GM12865 (cell line): ENCODE measurements at regions not wholly inside any gene's neighbourhood (a gene's known extent, or its start where the extent isn't known, plus 50 kb on each side); places are given as distances from the start of the nearest gene placed in this dataset.

Experiments
- DNase-seq: peaks from one replicate; pipeline ENCODE4 v3.0.0; 2010; ENCODE audit warnings: low read depth
- H3K4me3 ChIP-seq: 2 replicates; pipeline ENCODE4 v1.5.1; 2011; ENCODE audit warnings: mild to moderate bottlenecking, low read depth, low read length, control low read depth
- CTCF ChIP-seq: IDR thresholded peaks from 2 replicates; pipeline ENCODE4 v1.5.1; 2011; ENCODE audit warnings: low read length, control low read depth, low read depth, inconsistent platforms; ENCODE audit not compliant: insufficient read depth; ENCODE audit errors: missing control alignments

DNA sequence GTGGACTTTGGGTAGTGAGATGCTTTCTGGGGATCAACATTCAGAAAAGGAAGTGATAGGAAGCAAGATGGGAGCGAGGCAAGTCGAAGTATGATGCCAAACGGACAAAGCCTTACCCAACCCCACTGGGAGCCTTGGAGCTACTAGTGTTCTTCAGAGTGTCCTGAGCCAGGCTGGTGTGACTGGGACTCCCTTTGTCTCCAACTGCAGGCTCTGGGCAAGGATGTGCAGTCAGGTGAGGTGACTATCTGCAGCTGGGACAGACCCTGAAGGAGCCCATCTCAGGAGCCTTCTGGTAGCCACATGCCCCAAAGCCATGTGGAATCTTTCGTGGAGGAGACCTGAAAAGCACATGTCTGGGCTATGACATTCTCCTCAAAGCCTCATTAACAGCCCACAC is 360.6 kb downstream of the MTRR start:
- no peak for TF ChIP-seq CTCF
- DNase-seq = no peak
- H3K4me3 ChIP-seq = no peak overlapping the region

GRCh38 chr5:8230868-8231267 is 361.9 kb downstream of the MTRR start:
- TF ChIP-seq CTCF = no peak
- DNase-seq = no peak
- H3K4me3 ChIP-seq = no peak overlapping the region

DNA sequence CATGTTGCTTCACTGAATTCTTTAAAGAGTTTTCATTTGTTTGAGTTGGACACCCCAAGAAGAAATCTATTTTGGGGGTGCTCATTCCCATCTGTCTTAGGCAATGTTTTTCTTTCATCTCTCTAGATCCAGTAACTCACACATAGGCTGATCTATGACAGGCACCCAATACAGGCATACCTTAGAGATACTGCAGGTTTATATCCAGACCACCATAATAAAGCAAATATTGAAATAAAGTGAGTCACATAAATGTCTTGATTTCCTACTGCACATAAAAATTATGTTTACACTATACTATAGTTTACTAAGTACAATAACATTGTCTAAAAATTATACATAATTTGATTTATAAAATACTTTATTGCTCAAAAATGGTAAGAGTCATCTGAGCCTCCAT is 364.5 kb downstream of the MTRR start:
- no peak for TF ChIP-seq CTCF
- no peak overlapping the region for H3K4me3 ChIP-seq
- no peak for DNase-seq

GRCh38 chr5:8234179-8234770 is 365.3 kb downstream of the MTRR start:
- no peak overlapping the region for H3K4me3 ChIP-seq
- no peak for TF ChIP-seq CTCF
- DNase-seq = no peak

DNA sequence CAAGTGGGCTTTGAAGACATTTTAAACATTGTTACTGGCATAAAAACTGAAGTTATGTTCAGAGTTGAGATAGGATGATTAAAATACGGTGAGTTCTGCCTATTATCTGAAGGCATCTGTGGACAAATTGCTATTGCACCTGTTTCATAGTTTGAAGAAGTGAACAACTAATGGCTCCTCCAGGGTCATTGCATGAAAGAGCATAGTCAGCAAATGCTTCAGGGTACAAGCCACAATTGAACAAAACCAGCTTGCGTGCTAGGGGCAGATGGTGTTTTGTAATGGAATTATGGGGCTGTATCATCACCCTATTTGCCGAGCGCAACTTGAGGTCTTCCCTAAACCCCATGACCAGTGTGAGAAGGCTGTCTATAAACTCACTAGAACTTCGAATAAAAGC is 369.1 kb downstream of the MTRR start:
- H3K4me3 ChIP-seq = no peak overlapping the region
- DNase-seq = no peak
- no peak for TF ChIP-seq CTCF

DNA sequence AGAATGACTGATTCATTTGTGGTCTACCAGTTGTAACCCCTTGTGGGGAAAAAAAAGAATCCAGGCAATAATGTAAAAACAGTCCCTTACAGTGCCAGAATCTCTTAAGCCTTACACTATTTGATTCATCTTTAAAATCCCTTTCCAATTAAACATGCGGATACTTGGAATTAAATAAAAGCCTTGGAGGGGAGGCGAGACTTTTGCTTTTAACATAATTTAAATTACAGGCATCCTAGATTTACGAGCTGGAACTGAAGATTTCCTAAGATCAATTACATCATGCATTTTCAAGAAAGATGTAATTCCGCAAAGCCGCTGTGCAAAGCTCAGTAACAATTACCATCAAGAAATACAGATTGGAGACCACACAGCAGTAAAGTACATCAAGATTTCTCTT is 370.2 kb downstream of the MTRR start:
- no peak overlapping the region for H3K4me3 ChIP-seq
- DNase-seq = no peak
- no peak for TF ChIP-seq CTCF

DNA sequence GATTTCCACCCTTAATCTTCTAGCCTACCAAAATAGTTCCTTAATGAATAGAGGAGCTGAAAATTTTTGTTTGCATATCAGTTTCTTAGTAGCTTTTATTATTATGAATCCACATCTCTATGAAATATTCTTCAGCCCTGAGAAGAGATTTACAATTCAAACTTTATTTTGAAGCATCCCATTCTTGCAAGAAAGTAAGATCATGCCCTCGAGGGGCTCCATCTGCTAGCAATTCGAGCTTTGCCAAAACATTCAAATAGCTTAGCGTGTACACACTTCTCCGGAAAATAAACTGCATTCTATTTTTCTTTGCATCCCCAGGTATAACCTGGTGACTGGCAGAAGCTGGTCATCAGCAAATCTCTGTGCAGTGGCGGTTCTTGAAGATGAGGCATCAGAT is 370.7 kb downstream of the MTRR start:
- TF ChIP-seq CTCF = no peak
- no peak for DNase-seq
- no peak overlapping the region for H3K4me3 ChIP-seq
